Fibroblast of lung (primary cell): ENCODE measurements at regions not wholly inside any gene's neighbourhood (a gene's known extent, or its start where the extent isn't known, plus 50 kb on each side); places are given as distances from the start of the nearest gene placed in this dataset.

Experiments
- CTCF ChIP-seq, 2 donors: IDR thresholded peaks in 1 of 2; conservative IDR thresholded peaks in 1 of 2; 1 replicate in 1 of 2; 2 replicates in 1 of 2; pipeline ENCODE4 v1.5.1; 2011 to 2012; ENCODE audit warnings: low read length in 2 of 2, control low read depth in 1 of 2, inconsistent platforms in 1 of 2, low read depth in 1 of 2, mild to moderate bottlenecking in 1 of 2
- EZH2 ChIP-seq: IDR thresholded peaks from 2 replicates; pipeline ENCODE4 v1.5.1; 2012; ENCODE audit warnings: low read length, control low read depth, mild to moderate bottlenecking; ENCODE audit errors: missing control alignments

GRCh38 chr1:221886743-221887414 is 145.0 kb upstream of the DUSP10 start:
- TF ChIP-seq CTCF (conservative IDR thresholded peaks at IDR 0.05 in 1 of 2, IDR thresholded peaks at IDR 0.05 in 1 of 2; ENCODE audit: low read depth in 1 of 2, low read length in 2 of 2) = no peak
- no peak for TF ChIP-seq EZH2
